HCT116 (cell line): ENCODE measurements at regions not wholly inside any gene's neighbourhood (a gene's known extent, or its start where the extent isn't known, plus 50 kb on each side); places are given as distances from the start of the nearest gene placed in this dataset.

ENCODE experiments used
- ATAC-seq: fragments of 200-7000 bp; cut with Tn5 transposase; 2 replicates; pipeline ENCODE4 v1.9.1; 2020; ENCODE audit warnings: mild to moderate bottlenecking, moderate library complexity
- BruUV-seq: library from RNA; stranded (reverse); fragments of 400-500 nt; replicated peaks from 2 replicates; lab custom pipeline; 2021; lab: Mats Ljungman, UMichigan
- CTCF ChIA-PET: fragments of 300-600 bp; sonication (Branson Sonifier 250); formaldehyde crosslinking; loops from one replicate; lab custom pipeline; 2021; ENCODE audit warnings: antibody characterized with exemption; lab: Charles Lee
- POLR2A ChIA-PET: fragments of 300-600, 350-600 bp; sonication (Branson Sonifier 250); formaldehyde crosslinking; loops from one replicate; lab custom pipeline; 2021; ENCODE audit warnings: antibody characterized with exemption; lab: Charles Lee
- RAD21 ChIA-PET, 2 experiments: fragments of 300-600 bp; sonication (Branson Sonifier 250); formaldehyde crosslinking; loops; one replicate each; lab custom pipeline; 2023; ENCODE audit warnings: low total read pairs in 2 of 2; ENCODE audit not compliant: uncharacterized antibody in 2 of 2, unreplicated experiment in 2 of 2, low non-redundant PET in 1 of 2; lab: Charles Lee
- DNase-seq: peaks from one replicate; pipeline ENCODE4 v3.0.0-alpha.2; 2010; ENCODE audit warnings: low read depth, low spot score
- H2AFZ ChIP-seq: fragments of 200-600 bp; shearing (Covaris generic), sonication (generic); 2 replicates; pipeline ENCODE4 v1.6.1; 2017; ENCODE audit warnings: low read depth, mixed run types, mixed read lengths, antibody characterized with exemption, low read length; ENCODE audit not compliant: poor library complexity, severe bottlenecking
- H3K27ac ChIP-seq: 2 replicates; pipeline ENCODE4 v1.5.1; 2012; ENCODE audit warnings: low read depth, low read length
- H3K27me3 ChIP-seq: fragments of 200-600 bp; sonication (generic); 2 replicates; pipeline ENCODE4 v1.6.1; 2016; ENCODE audit warnings: mixed run types, low read length, mixed read lengths; ENCODE audit not compliant: insufficient read depth
- H3K36me3 ChIP-seq, 2 experiments: fragments of 200-500 bp in 1 of 2; fragments of 200-600 bp in 1 of 2; sonication (Bioruptor generic) in 1 of 2; sonication (generic) in 1 of 2; 2 replicates each; pipeline versions ENCODE4 v1.5.1 to v1.6.1; 2014 to 2016; ENCODE audit warnings: low read length in 2 of 2, inconsistent platforms in 1 of 2, mixed read lengths in 1 of 2, mixed run types in 1 of 2; ENCODE audit not compliant: insufficient read depth in 2 of 2, control insufficient read depth in 1 of 2
- H3K4me1 ChIP-seq, 2 experiments: fragments of 200-600 bp in 1 of 2; sonication (generic) in 1 of 2; 2 replicates each; pipeline versions ENCODE4 v1.5.1 to v1.6.1; 2012 to 2017; ENCODE audit warnings: low read length in 2 of 2, inconsistent platforms in 1 of 2, mild to moderate bottlenecking in 1 of 2, mixed read lengths in 1 of 2, mixed run types in 1 of 2, moderate library complexity in 1 of 2; ENCODE audit not compliant: insufficient read depth in 2 of 2, control insufficient read depth in 1 of 2
- H3K4me2 ChIP-seq: fragments of 200-600 bp; sonication (generic); 2 replicates; pipeline ENCODE4 v1.6.1; 2017; ENCODE audit warnings: mixed run types, low read length, mixed read lengths
- H3K4me3 ChIP-seq, 2 experiments: fragments of 200-600 bp in 1 of 2; sonication (generic) in 1 of 2; replicated peaks in 1 of 2; 2 replicates each; pipeline ENCODE4 v1.5.1; 2011 to 2016; ENCODE audit warnings: low read length in 2 of 2, control low read depth in 1 of 2, low read depth in 1 of 2, mild to moderate bottlenecking in 1 of 2, mixed read lengths in 1 of 2, mixed run types in 1 of 2
- H3K79me2 ChIP-seq: fragments of 200-600 bp; sonication (generic); 2 replicates; pipeline ENCODE4 v1.6.1; 2017; ENCODE audit warnings: mild to moderate bottlenecking, mixed run types, low read length, moderate library complexity, mixed read lengths; ENCODE audit not compliant: insufficient read depth
- H3K9ac ChIP-seq: fragments of 200-600 bp; sonication (generic); 2 replicates; pipeline ENCODE4 v1.6.1; 2016; ENCODE audit warnings: low read length, mixed read lengths
- H3K9me2 ChIP-seq: fragments of 200-600 bp; sonication (generic), shearing (Covaris generic); 2 replicates; pipeline ENCODE4 v1.6.1; 2017; ENCODE audit warnings: mixed run types, mild to moderate bottlenecking, moderate library complexity; ENCODE audit not compliant: insufficient read depth
- H3K9me3 ChIP-seq, 2 experiments: fragments of 200-500 bp in 1 of 2; fragments of 200-600 bp in 1 of 2; sonication (Bioruptor generic) in 1 of 2; sonication (generic) in 1 of 2; 2 replicates each; pipeline ENCODE4 v1.6.1; 2014 to 2017; ENCODE audit warnings: low read length in 2 of 2, mixed read lengths in 2 of 2, inconsistent platforms in 1 of 2, low read depth in 1 of 2, mild to moderate bottlenecking in 1 of 2, mixed run types in 1 of 2, moderate library complexity in 1 of 2; ENCODE audit not compliant: control insufficient read depth in 1 of 2, insufficient read depth in 1 of 2
- H4K20me1 ChIP-seq: fragments of 200-600 bp; sonication (generic), shearing (Covaris generic); 2 replicates; pipeline ENCODE4 v1.6.1; 2017; ENCODE audit warnings: mixed run types, mild to moderate bottlenecking, moderate library complexity; ENCODE audit not compliant: insufficient read depth
- ATF3 ChIP-seq: IDR thresholded peaks from 2 replicates; pipeline ENCODE4 v1.6.1; 2012
- CEBPB ChIP-seq: IDR thresholded peaks from 2 replicates; pipeline ENCODE4 v1.6.1; 2012; ENCODE audit warnings: low read depth
- CTCF ChIP-seq, 3 experiments: fragments of 200-600 bp in 1 of 3; sonication (generic) in 1 of 3; IDR thresholded peaks in 2 of 3; conservative IDR thresholded peaks in 1 of 3; 2 replicates each; pipeline ENCODE4 v1.5.1; 2012 to 2017; ENCODE audit warnings: low read depth in 2 of 3, low read length in 2 of 3, antibody characterized with exemption in 1 of 3, borderline replicate concordance in 1 of 3, control low read depth in 1 of 3, mild to moderate bottlenecking in 1 of 3, mixed read lengths in 1 of 3, mixed run types in 1 of 3, moderate library complexity in 1 of 3; ENCODE audit not compliant: insufficient read depth in 1 of 3
- FOSL1 ChIP-seq: IDR thresholded peaks from 2 replicates; pipeline ENCODE4 v1.6.1; 2012; ENCODE audit warnings: low read depth
- SP1 ChIP-seq: IDR thresholded peaks from 2 replicates; pipeline ENCODE4 v1.6.1; 2012; ENCODE audit warnings: low read depth
- SRF ChIP-seq: IDR thresholded peaks from 2 replicates; pipeline ENCODE4 v1.6.1; 2012; ENCODE audit warnings: low read depth
- YY1 ChIP-seq: IDR thresholded peaks from 2 replicates; pipeline ENCODE4 v1.6.1; 2011; ENCODE audit warnings: low read length, low read depth, moderate library complexity, mild to moderate bottlenecking; ENCODE audit not compliant: insufficient replicate concordance; ENCODE audit errors: extremely low read depth
- intact Hi-C: fragments of 100-400 bp; cut with micrococcal nuclease; formaldehyde crosslinking; loops from 2 replicates; pipeline ENCODE4 v1.10.0; 2022

- Histone ChIP-seq H3K9ac (no peak overlapping the region), H3K9me3 (no peaks in the 10 kb centered on the region), H3K79me2 (no peaks in the 10 kb centered on the region), H3K4me3 (no peak overlapping the region), H3K27me3 (no peaks in the 10 kb centered on the region), H3K4me1 (peaks cover 11 to 47% of the 10 kb centered on the region in 2 experiments), H3K27ac (no peak overlapping the region), H3K36me3 (no peaks in the 10 kb centered on the region), H2AFZ (no peak overlapping the region), H4K20me1 (no peaks in the 10 kb centered on the region), H3K4me2 (no peak overlapping the region), H3K9me2 (no peaks in the 10 kb centered on the region)
- intact Hi-C loops: no loop called here
- ATAC-seq (no peak), DNase-seq (no peak)
- ChIA-PET RAD21 (no interaction called here), CTCF (no interaction called here), POLR2A (no interaction called here)
- no peak for TF ChIP-seq ATF3
- no peak for TF ChIP-seq SRF
- TF ChIP-seq YY1: no peak
- TF ChIP-seq FOSL1: no peak
- no peak for TF ChIP-seq SP1
- TF ChIP-seq CEBPB: no peak
- no peak for TF ChIP-seq CTCF (IDR thresholded peaks at IDR 0.05 in 2 of 3, conservative IDR thresholded peaks at IDR 0.05 in 1 of 3; ENCODE audit: borderline replicate concordance in 1 of 3, insufficient read depth in 1 of 3, low read depth in 2 of 3, low read length in 2 of 3)
- no TSS peak for BruUV-seq
Measured at GRCh38 chr17:31598399-31598782, 206.9 kb downstream of the RAB11FIP4 start.
